ENCODE measurements at regions not wholly inside any gene's neighbourhood (a gene's known extent, or its start where the extent isn't known, plus 50 kb on each side); places are given as distances from the start of the nearest gene placed in this dataset.

GRCh38 chr13:93146584-93147297 is 79.9 kb upstream of the GPC6 start:
- FAIRE-seq = no peak

GRCh38 chr13:93147298-93147645 is 79.3 kb upstream of the GPC6 start:
- no peak for FAIRE-seq

DNA sequence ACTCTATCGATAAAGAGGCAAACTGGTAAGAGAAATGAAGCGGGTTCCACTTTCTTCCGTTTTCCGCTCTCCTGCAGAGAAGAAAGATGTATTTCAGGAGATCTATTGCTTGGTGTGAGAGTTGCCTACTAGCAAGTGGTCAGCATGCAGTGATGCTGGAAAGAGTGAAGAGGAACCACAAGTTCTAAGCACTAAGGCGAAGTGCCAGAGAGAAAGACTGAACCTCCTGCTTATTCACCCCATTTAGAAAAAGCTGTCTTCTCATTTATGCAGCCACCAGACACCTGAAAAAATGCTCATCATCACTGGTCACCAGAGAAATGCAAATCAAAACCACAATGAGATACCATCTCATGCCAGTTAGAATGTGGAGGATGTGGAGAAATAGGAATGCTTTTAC is 78.7 kb upstream of the GPC6 start:
- no peak for FAIRE-seq

DNA sequence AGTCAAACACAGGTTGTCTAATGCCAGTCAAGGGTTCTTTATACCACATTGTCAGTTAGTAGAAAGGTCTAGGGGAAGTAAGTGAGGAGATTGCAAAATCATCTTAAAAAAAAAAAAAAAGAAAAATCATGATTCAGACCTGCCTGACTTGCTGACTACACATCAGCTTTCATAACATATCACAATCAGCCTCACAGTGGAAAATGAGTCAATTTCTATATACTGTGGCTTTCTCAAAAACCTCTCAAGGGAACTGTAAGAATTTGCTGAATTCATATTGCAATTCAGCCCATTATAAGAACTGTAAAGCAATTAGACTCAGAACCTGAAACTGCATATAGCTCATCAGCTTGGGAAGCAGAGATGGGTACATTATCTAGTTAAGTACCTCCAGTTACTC is 75.3 kb upstream of the GPC6 start:
- FAIRE-seq = no peak

GRCh38 chr13:93158565-93158964 is 68.0 kb upstream of the GPC6 start:
- FAIRE-seq = no peak

DNA sequence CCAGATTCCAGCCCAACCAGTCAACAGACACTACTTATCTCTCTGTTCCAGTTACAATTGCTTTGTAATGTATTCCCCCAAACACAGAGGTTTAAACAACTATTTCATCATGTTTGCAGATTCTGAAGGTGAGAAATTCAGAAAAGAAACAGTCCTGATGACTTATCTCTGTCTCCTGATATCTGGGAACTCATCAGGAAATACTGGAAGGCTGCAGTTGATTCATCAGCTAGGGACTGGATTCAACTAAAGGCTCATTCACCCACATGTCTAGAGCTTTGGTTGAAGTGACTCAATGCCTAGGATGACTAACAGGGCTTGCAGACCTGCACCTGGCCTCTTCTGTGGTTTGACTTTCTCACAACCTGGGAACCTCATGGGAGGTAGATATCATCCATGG is 56.6 kb upstream of the GPC6 start:
- no peak for FAIRE-seq

DNA sequence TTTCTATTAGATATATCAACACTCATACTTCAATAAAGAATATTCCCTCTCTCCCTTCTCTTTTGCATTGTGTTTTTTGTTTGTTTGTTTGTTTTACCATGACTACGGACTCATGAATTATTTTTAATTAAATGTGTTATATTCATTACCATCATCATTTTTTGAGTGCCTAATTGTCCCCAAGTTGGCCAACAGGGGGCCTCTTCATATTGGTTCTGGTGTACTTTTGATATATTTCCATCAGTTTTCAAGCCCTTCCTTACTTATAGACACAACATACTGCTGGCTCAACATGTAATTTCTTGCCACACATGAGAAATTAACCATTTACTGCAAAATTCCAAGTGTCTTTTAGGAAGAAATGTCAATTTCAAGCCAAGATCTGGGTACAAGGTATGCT is 54.5 kb upstream of the GPC6 start:
- FAIRE-seq = no peak

- FAIRE-seq = no peak
These were observed 53.0 kb upstream of the GPC6 start for GRCh38 chr13:93173654-93174053.

- FAIRE-seq = no peak
These were observed 52.3 kb upstream of the GPC6 start for GRCh38 chr13:93174260-93174659.
